Activated CD4-positive, alpha-beta T cell treated with anti-CD3 and anti-CD28 coated beads, Interleukin-2, amount 50 U/mL, for 16 hours (primary cell): ENCODE measurements at regions not wholly inside any gene's neighbourhood (a gene's known extent, or its start where the extent isn't known, plus 50 kb on each side); places are given as distances from the start of the nearest gene placed in this dataset.
"Not testable (repeated sequence)": the region's sequence is repeated elsewhere in the genome, so short reads cannot be mapped to it uniquely, and the experiment has no call there.

Source experiments
- DNase-seq: peaks from one replicate; pipeline ENCODE4 v3.0.0-alpha.2; 2020

GRCh38 chr16:46386805-46387620, 234.2 kb downstream of the SHCBP1 start:
- DNase-seq = peak; percentile 95

- DNase-seq = peak; percentile 46
Measured at GRCh38 chr16:46386110-46386771, 234.9 kb downstream of the SHCBP1 start.

- DNase-seq = peak; percentile 56
Measured at GRCh38 chr16:46384285-46385061, 236.7 kb downstream of the SHCBP1 start.

- not testable (repeated sequence) for DNase-seq
Measured at GRCh38 chr16:46383581-46383980, 237.6 kb downstream of the SHCBP1 start.

GRCh38 chr16:46382791-46383541, 238.2 kb downstream of the SHCBP1 start:
- DNase-seq = peak; percentile 53

- DNase-seq = not testable (repeated sequence)
Measured at GRCh38 chr16:46382079-46382478, 239.1 kb downstream of the SHCBP1 start.

GRCh38 chr16:46381344-46381743, 239.8 kb downstream of the SHCBP1 start:
- DNase-seq = not testable (repeated sequence)
